A549 (cell line): ENCODE measurements at regions not wholly inside any gene's neighbourhood (a gene's known extent, or its start where the extent isn't known, plus 50 kb on each side); places are given as distances from the start of the nearest gene placed in this dataset.

Experiments used
- ATAC-seq, 2 experiments: fragments of 200-7000 bp in 1 of 2; fragments of >200 bp in 1 of 2; cut with Nextera tagmentation in 1 of 2; cut with Tn5 transposase in 1 of 2; 3 replicates each; pipeline versions ENCODE4 v1.8.0 to v1.9.1; 2018 to 2020; ENCODE audit warnings: mild to moderate bottlenecking in 1 of 2, moderate library complexity in 1 of 2
- CTCF ChIA-PET: fragments of 300-600 bp; sonication (Branson Sonifier 250); formaldehyde crosslinking; extraction: SDS; loops from one replicate; lab custom pipeline; 2021; ENCODE audit warnings: antibody characterized with exemption, inconsistent platforms; lab: Yijun Ruan, JAX
- POLR2A ChIA-PET: fragments of 350-600 bp; formaldehyde crosslinking; extraction: SDS; loops from one replicate; lab custom pipeline; 2021; ENCODE audit warnings: antibody characterized with exemption, inconsistent platforms; lab: Yijun Ruan, JAX
- DNase-seq, 2 experiments: peaks; one replicate each; pipeline versions ENCODE4 v3.0.0 to v3.0.0-alpha.2; 2011 to 2016; ENCODE audit warnings: low read depth in 1 of 2, low spot score in 1 of 2
- FAIRE-seq: peaks from 2 replicates; lab custom pipeline; 2011; peaks lifted over from hg19 to GRCh38; lab: Jason Lieb, UNC
- H3K27ac ChIP-seq, 2 experiments: fragments of >200 bp; sonication (Bioruptor Twin); formaldehyde crosslinking; 3 replicates each; pipeline ENCODE4 v1.5.1; 2016 to 2017
- H3K4me1 ChIP-seq: fragments of >200 bp; sonication (Bioruptor Twin); formaldehyde crosslinking; 3 replicates; pipeline ENCODE4 v1.6.1; 2016
- H3K4me2 ChIP-seq: fragments of >200 bp; sonication (Bioruptor Twin); formaldehyde crosslinking; 3 replicates; pipeline ENCODE4 v1.6.1; 2016
- H3K4me3 ChIP-seq: fragments of >200 bp; sonication (Bioruptor Twin); formaldehyde crosslinking; 3 replicates; pipeline ENCODE4 v1.5.1; 2016
- H3K9me3 ChIP-seq: fragments of >200 bp; sonication (Bioruptor Twin); formaldehyde crosslinking; 3 replicates; pipeline ENCODE4 v1.6.1; 2016
- EHMT2 ChIP-seq: fragments of 200-600 bp; sonication (generic); IDR thresholded peaks from 2 replicates; pipeline ENCODE4 v1.6.1; 2016; ENCODE audit warnings: antibody characterized with exemption, low read depth, mild to moderate bottlenecking, moderate library complexity
- HDAC2 ChIP-seq: fragments of 200-600 bp; sonication (generic); IDR thresholded peaks from 2 replicates; pipeline ENCODE4 v1.6.1; 2016
- HES2 ChIP-seq: fragments of >200 bp; sonication (Bioruptor Twin); formaldehyde crosslinking; IDR thresholded peaks from 2 replicates; pipeline ENCODE4 v1.6.1; 2016
- HMGXB4 ChIP-seq: fragments of 250-450 bp; sonication (Bioruptor Pico); IDR thresholded peaks from 2 replicates; pipeline ENCODE4 v1.5.0; 2021; ENCODE audit warnings: mild to moderate bottlenecking, moderate library complexity, borderline replicate concordance
- HOXB5 ChIP-seq: fragments of 250-450 bp; sonication (Bioruptor Pico); IDR thresholded peaks from 2 replicates; pipeline ENCODE4 v1.5.0; 2020; ENCODE audit warnings: mild to moderate bottlenecking, moderate library complexity
- MAZ ChIP-seq: fragments of 150-350 bp; IDR thresholded peaks from 2 replicates; pipeline ENCODE4 v1.6.1; 2014; ENCODE audit warnings: antibody characterized with exemption, low read depth, low read length, borderline replicate concordance
- MYC ChIP-seq: IDR thresholded peaks from 2 replicates; pipeline ENCODE4 v1.6.1; 2012; ENCODE audit warnings: mild to moderate bottlenecking, inconsistent platforms, low read length, improper control_type of control experiment, borderline replicate concordance
- NR3C1 ChIP-seq: fragments of >200 bp; sonication (Bioruptor Twin); formaldehyde crosslinking; IDR thresholded peaks from 3 replicates; pipeline ENCODE4 v1.6.1; 2017
- POLR2AphosphoS2 ChIP-seq: conservative IDR thresholded peaks from 2 replicates; pipeline ENCODE4 v1.6.1; 2012; ENCODE audit warnings: low read length, improper control_type of control experiment, inconsistent platforms
- RAD21 ChIP-seq, 2 experiments: fragments of >200 bp in 1 of 2; sonication (Bioruptor Twin) in 1 of 2; formaldehyde crosslinking in 1 of 2; IDR thresholded peaks in 1 of 2; conservative IDR thresholded peaks in 1 of 2; 2 replicates in 1 of 2; 3 replicates in 1 of 2; pipeline ENCODE4 v1.6.1; 2012 to 2018; ENCODE audit warnings: inconsistent platforms in 1 of 2
- RARB ChIP-seq: fragments of 250-450 bp; sonication (Bioruptor Pico); IDR thresholded peaks from 2 replicates; pipeline ENCODE4 v1.8.0; 2021; ENCODE audit warnings: mild to moderate bottlenecking, moderate library complexity
- RCOR1 ChIP-seq: fragments of 150-350 bp; IDR thresholded peaks from 2 replicates; pipeline ENCODE4 v1.6.1; 2014; ENCODE audit warnings: antibody characterized with exemption, low read length, low read depth
- TP53 ChIP-seq: fragments of 250-450 bp; sonication (Bioruptor Pico); IDR thresholded peaks from 2 replicates; pipeline ENCODE4 v1.5.0; 2021; ENCODE audit warnings: mild to moderate bottlenecking, moderate library complexity
- ZNF302 ChIP-seq: fragments of 250-450 bp; sonication (Bioruptor Pico); IDR thresholded peaks from 2 replicates; pipeline ENCODE4 v1.9.0; 2021; ENCODE audit warnings: inconsistent platforms, mild to moderate bottlenecking, moderate library complexity
- ZSCAN20 ChIP-seq: fragments of 250-450 bp; sonication (Bioruptor Pico); IDR thresholded peaks from 2 replicates; pipeline ENCODE4 v1.8.0; 2022; ENCODE audit warnings: mild to moderate bottlenecking, moderate library complexity
- WGBS: methylation state at CpG from one replicate; pipeline ENCODE4 v1.1.6; 2017; ENCODE audit errors: missing lambda C conversion rate; 5-methylcytosine and 5-hydroxymethylcytosine counted together
- TF ChIP-seq, protein P1 (sequence below): fragments of >200 bp; sonication (Bioruptor Twin); formaldehyde crosslinking; IDR thresholded peaks from 3 replicates; pipeline ENCODE4 v1.6.1; 2016
- TF ChIP-seq, protein P2 (sequence below): fragments of 250-450 bp; sonication (Bioruptor Pico); IDR thresholded peaks from 2 replicates; pipeline ENCODE4 v1.5.0; 2020; ENCODE audit warnings: low read depth, mild to moderate bottlenecking, moderate library complexity
- TF ChIP-seq, protein P3 (sequence below): fragments of >200 bp; sonication (Bioruptor Twin); formaldehyde crosslinking; IDR thresholded peaks from 3 replicates; pipeline ENCODE4 v1.5.1; 2016
- TF ChIP-seq, protein P4 (sequence below): fragments of 200-600 bp; sonication (generic); IDR thresholded peaks from 2 replicates; pipeline ENCODE4 v1.6.1; 2016; ENCODE audit warnings: antibody characterized with exemption, mild to moderate bottlenecking, moderate library complexity

DNA sequence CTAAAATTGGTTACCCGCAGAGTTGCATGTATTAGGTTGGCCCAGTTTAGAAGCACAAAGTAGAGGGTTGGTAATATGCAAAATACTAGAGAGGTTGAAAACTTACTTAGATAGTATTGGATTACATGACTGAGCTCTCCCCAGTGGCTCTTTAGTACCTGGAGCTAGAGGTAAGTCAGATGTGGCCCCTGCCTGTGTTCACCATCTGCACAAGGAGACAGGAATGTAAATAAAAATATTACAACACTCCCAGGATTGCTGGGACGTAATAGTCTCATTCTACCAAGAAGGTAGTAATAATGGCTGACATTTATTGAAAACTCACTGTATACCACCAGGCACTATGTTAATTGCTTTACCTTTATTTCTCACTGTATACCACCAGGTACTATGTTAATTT lies 129.6 kb downstream of the SLC17A6 start (continued):
- no peak for TF ChIP-seq ZSCAN20 (CRISPR knock-in tag)

DNA sequence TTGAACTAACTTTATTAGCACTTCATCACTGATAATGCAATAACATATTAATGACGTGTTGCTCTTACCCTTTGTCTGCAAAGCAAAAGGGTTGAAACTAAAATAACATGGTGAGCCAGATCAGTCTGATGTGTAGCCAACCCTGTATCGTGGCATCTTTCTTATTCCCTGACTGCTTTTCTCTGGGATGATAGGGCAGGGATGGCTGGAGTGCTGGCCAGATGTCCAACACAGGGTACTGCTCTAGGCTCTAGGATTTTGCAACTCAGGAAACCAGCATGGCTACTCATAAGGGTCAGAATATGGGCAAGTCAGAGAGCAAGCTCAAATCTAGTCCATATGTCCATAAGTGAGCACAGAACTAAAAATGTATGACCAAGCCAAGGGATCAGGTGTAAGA lies 129.1 kb downstream of the SLC17A6 start:
- WGBS: 2% methylated on average over 2 of the region's 2 CpGs
- ATAC-seq (no peak), DNase-seq (no peak), FAIRE-seq (no peak)
- POLR2A ChIA-PET: no interaction called here
- TF ChIP-seq HOXB5 (CRISPR knock-in tag) (no peak), RCOR1 (no peak), ZNF302 (CRISPR knock-in tag) (no peak)
- no peak overlapping the region for H3K27ac ChIP-seq
- H3K9me3 ChIP-seq: no peaks in the 10 kb centered on the region
- H3K4me3 ChIP-seq: no peak overlapping the region
- H3K4me1 ChIP-seq: no peaks in the 10 kb centered on the region
- no peak overlapping the region for H3K4me2 ChIP-seq
- CTCF ChIA-PET: no interaction called here

DNA sequence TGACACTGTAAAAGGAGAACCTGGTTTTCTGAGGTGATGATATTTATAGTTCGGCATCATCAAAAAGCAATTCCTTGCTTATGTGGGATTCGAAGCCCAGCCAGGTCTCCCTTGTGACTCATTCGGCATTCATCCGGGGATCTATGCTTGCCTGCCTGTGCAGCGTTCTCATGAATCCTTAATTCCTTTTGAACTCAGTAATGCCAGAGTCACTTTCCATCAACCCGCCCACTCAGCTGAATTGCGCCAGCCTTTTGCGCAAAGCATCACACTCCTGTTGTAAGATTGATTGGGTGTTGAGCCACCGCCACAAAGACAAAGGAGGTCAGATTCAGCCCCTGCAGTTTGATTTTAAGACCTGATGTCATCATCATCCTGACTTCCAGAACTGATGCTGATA lies 128.6 kb downstream of the SLC17A6 start:
- no peak for FAIRE-seq
- no peaks in the 10 kb centered on the region for H3K9me3 ChIP-seq
- CTCF ChIA-PET: no interaction called here
- H3K4me1 ChIP-seq: no peaks in the 10 kb centered on the region
- WGBS: 22% methylated on average over 9 of the region's 9 CpGs
- no peak overlapping the region for H3K27ac ChIP-seq
- DNase-seq: peak in 1 of 2 experiments; percentile 4
- no peak for ATAC-seq
- H3K4me3 ChIP-seq: no peak overlapping the region
- TF ChIP-seq HES2 (no peak), TP53 (CRISPR knock-in tag) (no peak), HOXB5 (CRISPR knock-in tag) (no peak), HDAC2 (no peak), HMGXB4 (CRISPR knock-in tag) (no peak), RARB (CRISPR knock-in tag) (no peak), MAZ (no peak), RAD21 (conservative IDR thresholded peaks at IDR 0.05 in 1 of 2, IDR thresholded peaks at IDR 0.05 in 1 of 2) (no peak), NR3C1 (no peak), POLR2AphosphoS2 (no peak), EHMT2 (no peak), ZNF302 (CRISPR knock-in tag) (no peak), MYC (no peak)
- TF ChIP-seq, protein P1, sequence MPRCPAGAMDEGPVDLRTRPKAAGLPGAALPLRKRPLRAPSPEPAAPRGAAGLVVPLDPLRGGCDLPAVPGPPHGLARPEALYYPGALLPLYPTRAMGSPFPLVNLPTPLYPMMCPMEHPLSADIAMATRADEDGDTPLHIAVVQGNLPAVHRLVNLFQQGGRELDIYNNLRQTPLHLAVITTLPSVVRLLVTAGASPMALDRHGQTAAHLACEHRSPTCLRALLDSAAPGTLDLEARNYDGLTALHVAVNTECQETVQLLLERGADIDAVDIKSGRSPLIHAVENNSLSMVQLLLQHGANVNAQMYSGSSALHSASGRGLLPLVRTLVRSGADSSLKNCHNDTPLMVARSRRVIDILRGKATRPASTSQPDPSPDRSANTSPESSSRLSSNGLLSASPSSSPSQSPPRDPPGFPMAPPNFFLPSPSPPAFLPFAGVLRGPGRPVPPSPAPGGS: no peak
- TF ChIP-seq, protein P2, sequence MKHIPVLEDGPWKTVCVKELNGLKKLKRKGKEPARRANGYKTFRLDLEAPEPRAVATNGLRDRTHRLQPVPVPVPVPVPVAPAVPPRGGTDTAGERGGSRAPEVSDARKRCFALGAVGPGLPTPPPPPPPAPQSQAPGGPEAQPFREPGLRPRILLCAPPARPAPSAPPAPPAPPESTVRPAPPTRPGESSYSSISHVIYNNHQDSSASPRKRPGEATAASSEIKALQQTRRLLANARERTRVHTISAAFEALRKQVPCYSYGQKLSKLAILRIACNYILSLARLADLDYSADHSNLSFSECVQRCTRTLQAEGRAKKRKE: no peak
- TF ChIP-seq, protein P3, sequence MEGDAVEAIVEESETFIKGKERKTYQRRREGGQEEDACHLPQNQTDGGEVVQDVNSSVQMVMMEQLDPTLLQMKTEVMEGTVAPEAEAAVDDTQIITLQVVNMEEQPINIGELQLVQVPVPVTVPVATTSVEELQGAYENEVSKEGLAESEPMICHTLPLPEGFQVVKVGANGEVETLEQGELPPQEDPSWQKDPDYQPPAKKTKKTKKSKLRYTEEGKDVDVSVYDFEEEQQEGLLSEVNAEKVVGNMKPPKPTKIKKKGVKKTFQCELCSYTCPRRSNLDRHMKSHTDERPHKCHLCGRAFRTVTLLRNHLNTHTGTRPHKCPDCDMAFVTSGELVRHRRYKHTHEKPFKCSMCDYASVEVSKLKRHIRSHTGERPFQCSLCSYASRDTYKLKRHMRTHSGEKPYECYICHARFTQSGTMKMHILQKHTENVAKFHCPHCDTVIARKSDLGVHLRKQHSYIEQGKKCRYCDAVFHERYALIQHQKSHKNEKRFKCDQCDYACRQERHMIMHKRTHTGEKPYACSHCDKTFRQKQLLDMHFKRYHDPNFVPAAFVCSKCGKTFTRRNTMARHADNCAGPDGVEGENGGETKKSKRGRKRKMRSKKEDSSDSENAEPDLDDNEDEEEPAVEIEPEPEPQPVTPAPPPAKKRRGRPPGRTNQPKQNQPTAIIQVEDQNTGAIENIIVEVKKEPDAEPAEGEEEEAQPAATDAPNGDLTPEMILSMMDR: no peak
- TF ChIP-seq, protein P4, sequence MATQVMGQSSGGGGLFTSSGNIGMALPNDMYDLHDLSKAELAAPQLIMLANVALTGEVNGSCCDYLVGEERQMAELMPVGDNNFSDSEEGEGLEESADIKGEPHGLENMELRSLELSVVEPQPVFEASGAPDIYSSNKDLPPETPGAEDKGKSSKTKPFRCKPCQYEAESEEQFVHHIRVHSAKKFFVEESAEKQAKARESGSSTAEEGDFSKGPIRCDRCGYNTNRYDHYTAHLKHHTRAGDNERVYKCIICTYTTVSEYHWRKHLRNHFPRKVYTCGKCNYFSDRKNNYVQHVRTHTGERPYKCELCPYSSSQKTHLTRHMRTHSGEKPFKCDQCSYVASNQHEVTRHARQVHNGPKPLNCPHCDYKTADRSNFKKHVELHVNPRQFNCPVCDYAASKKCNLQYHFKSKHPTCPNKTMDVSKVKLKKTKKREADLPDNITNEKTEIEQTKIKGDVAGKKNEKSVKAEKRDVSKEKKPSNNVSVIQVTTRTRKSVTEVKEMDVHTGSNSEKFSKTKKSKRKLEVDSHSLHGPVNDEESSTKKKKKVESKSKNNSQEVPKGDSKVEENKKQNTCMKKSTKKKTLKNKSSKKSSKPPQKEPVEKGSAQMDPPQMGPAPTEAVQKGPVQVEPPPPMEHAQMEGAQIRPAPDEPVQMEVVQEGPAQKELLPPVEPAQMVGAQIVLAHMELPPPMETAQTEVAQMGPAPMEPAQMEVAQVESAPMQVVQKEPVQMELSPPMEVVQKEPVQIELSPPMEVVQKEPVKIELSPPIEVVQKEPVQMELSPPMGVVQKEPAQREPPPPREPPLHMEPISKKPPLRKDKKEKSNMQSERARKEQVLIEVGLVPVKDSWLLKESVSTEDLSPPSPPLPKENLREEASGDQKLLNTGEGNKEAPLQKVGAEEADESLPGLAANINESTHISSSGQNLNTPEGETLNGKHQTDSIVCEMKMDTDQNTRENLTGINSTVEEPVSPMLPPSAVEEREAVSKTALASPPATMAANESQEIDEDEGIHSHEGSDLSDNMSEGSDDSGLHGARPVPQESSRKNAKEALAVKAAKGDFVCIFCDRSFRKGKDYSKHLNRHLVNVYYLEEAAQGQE: no peak
- H3K4me2 ChIP-seq: no peak overlapping the region
- POLR2A ChIA-PET: no interaction called here
